HepG2 (cell line): ENCODE measurements at regions not wholly inside any gene's neighbourhood (a gene's known extent, or its start where the extent isn't known, plus 50 kb on each side); places are given as distances from the start of the nearest gene placed in this dataset.

Experiments used
- ATAC-seq: fragments of 200-7000 bp; cut with Tn5 transposase; 3 replicates; pipeline ENCODE4 v1.9.1; 2020; ENCODE audit warnings: mild to moderate bottlenecking, moderate library complexity
- BruUV-seq: library from RNA; stranded (reverse); fragments of 400-500 nt; replicated peaks from 2 replicates; lab custom pipeline; 2021; lab: Mats Ljungman, UMichigan
- CTCF ChIA-PET: fragments of 300-600 bp; formaldehyde crosslinking; extraction: SDS; loops from one replicate; lab custom pipeline; 2021; ENCODE audit warnings: low total read pairs, inconsistent platforms, low intra/inter-chr PET ratio; lab: Yijun Ruan, JAX
- POLR2A ChIA-PET: fragments of 350-600 bp; sonication (Branson Sonifier 250); formaldehyde crosslinking; loops from one replicate; lab custom pipeline; 2020; ENCODE audit warnings: antibody characterized with exemption, inconsistent platforms; lab: Yijun Ruan, JAX
- DNase-seq: peaks from one replicate; pipeline ENCODE4 v3.0.0-alpha.2; 2015; ENCODE audit warnings: low spot score
- FAIRE-seq: peaks from 3 replicates; lab custom pipeline; 2011; peaks lifted over from hg19 to GRCh38; lab: Jason Lieb, UNC
- H2AFZ ChIP-seq: one replicate; pipeline ENCODE4 v1.6.1; 2011; ENCODE audit warnings: low read length, inconsistent platforms
- H3K27ac ChIP-seq: fragments of 300-600 bp; 3 replicates; pipeline ENCODE4 v1.8.0; 2011; ENCODE audit warnings: mixed run types, mild to moderate bottlenecking, mixed read lengths, low read length, inconsistent platforms; ENCODE audit not compliant: insufficient read depth; ENCODE audit errors: extremely low read length
- H3K27me3 ChIP-seq, 2 experiments: fragments of 200-600 bp in 1 of 2; 2 replicates in 1 of 2; 3 replicates in 1 of 2; pipeline versions ENCODE4 v1.6.0 to v1.8.0; 2011; ENCODE audit warnings: low read length in 2 of 2, mild to moderate bottlenecking in 2 of 2, moderate library complexity in 2 of 2, inconsistent platforms in 1 of 2; ENCODE audit not compliant: insufficient read depth in 2 of 2, control insufficient read depth in 1 of 2
- H3K36me3 ChIP-seq, 2 experiments: fragments of 200-600 bp in 1 of 2; replicated peaks in 1 of 2; 2 replicates in 1 of 2; 3 replicates in 1 of 2; pipeline versions ENCODE4 v1.5.1 to v1.8.0; 2011; ENCODE audit warnings: low read length in 2 of 2, inconsistent platforms in 1 of 2; ENCODE audit not compliant: insufficient read depth in 2 of 2, control insufficient read depth in 1 of 2
- H3K4me1 ChIP-seq: 2 replicates; pipeline ENCODE4 v1.5.1; 2012; ENCODE audit warnings: low read length, inconsistent platforms; ENCODE audit not compliant: insufficient read depth
- H3K4me2 ChIP-seq: 2 replicates; pipeline ENCODE4 v1.6.0; 2011; ENCODE audit warnings: low read depth, low read length, inconsistent platforms
- H3K4me3 ChIP-seq, 3 experiments: fragments of 200-600 bp in 1 of 3; sonication (generic), shearing (Covaris generic) in 1 of 3; replicated peaks in 1 of 3; 2 replicates each; pipeline ENCODE4 v1.5.1; 2011 to 2016; ENCODE audit warnings: low read length in 3 of 3, inconsistent platforms in 2 of 3, low read depth in 2 of 3, mild to moderate bottlenecking in 2 of 3, control low read depth in 1 of 3, mixed read lengths in 1 of 3; ENCODE audit not compliant: insufficient read depth in 1 of 3
- H3K79me2 ChIP-seq: one replicate; pipeline ENCODE4 v1.6.1; 2011; ENCODE audit warnings: low read length, inconsistent platforms; ENCODE audit not compliant: insufficient read depth
- H3K9ac ChIP-seq: 2 replicates; pipeline ENCODE4 v1.6.0; 2011; ENCODE audit warnings: mild to moderate bottlenecking, low read depth, low read length, inconsistent platforms; ENCODE audit not compliant: insufficient read depth
- H3K9me3 ChIP-seq: 2 replicates; pipeline ENCODE4 v1.5.1; 2012; ENCODE audit warnings: mild to moderate bottlenecking, low read length
- H4K20me1 ChIP-seq: 2 replicates; pipeline ENCODE4 v1.6.0; 2011; ENCODE audit warnings: inconsistent platforms, mild to moderate bottlenecking, low read length, moderate library complexity; ENCODE audit not compliant: insufficient read depth
- AFF4 ChIP-seq: sonication (generic); formaldehyde crosslinking; IDR thresholded peaks from 2 replicates; pipeline ENCODE4 v1.4.0; 2020; ENCODE audit warnings: missing genetic modification reagents
- ERF ChIP-seq: IDR thresholded peaks from 2 replicates; pipeline ENCODE4 v1.6.1; 2018; ENCODE audit warnings: missing biosample characterization, missing genetic modification reagents
- KDM5B ChIP-seq: sonication (generic); formaldehyde crosslinking; IDR thresholded peaks from 2 replicates; pipeline ENCODE4 v1.4.0; 2020; ENCODE audit warnings: missing genetic modification reagents, mild to moderate bottlenecking, borderline replicate concordance
- MED13 ChIP-seq: sonication (generic); formaldehyde crosslinking; IDR thresholded peaks from 2 replicates; pipeline ENCODE4 v1.5.0; 2020; ENCODE audit warnings: missing genetic modification reagents
- MED8 ChIP-seq: sonication (generic); formaldehyde crosslinking; IDR thresholded peaks from 2 replicates; pipeline ENCODE4 v1.8.1; 2023; ENCODE audit warnings: mild to moderate bottlenecking, missing genetic modification reagents; ENCODE audit not compliant: insufficient replicate concordance
- PCBP2 ChIP-seq: fragments of 200-400 bp; formaldehyde crosslinking; optimal IDR thresholded peaks from 2 replicates; pipeline ENCODE3; 2018; ENCODE audit warnings: low read length, low read depth; ENCODE audit not compliant: poor library complexity, severe bottlenecking
- RAD21 ChIP-seq: fragments of 450-650 bp; formaldehyde crosslinking; IDR thresholded peaks from 2 replicates; pipeline ENCODE4 v1.5.0; 2020; ENCODE audit warnings: mild to moderate bottlenecking
- SPEN ChIP-seq: sonication (generic); formaldehyde crosslinking; IDR thresholded peaks from 2 replicates; pipeline ENCODE4 v1.5.1; 2020; ENCODE audit warnings: low read depth, mild to moderate bottlenecking, missing genetic modification reagents
- ZBTB38 ChIP-seq: sonication (generic); formaldehyde crosslinking; IDR thresholded peaks from 2 replicates; pipeline ENCODE4 v1.5.1; 2020; ENCODE audit warnings: mild to moderate bottlenecking, missing genetic modification reagents
- ZBTB40 ChIP-seq, 2 experiments: fragments of 450-650 bp in 1 of 2; sonication (generic) in 1 of 2; formaldehyde crosslinking in 1 of 2; IDR thresholded peaks; 2 replicates each; pipeline versions ENCODE4 v1.6.1 to v1.8.0; 2016 to 2022; ENCODE audit warnings: antibody characterized with exemption in 1 of 2, mild to moderate bottlenecking in 1 of 2, missing genetic modification reagents in 1 of 2
- ZNF256 ChIP-seq: sonication (generic); formaldehyde crosslinking; conservative IDR thresholded peaks from 2 replicates; pipeline ENCODE4 v1.4.0; 2020; ENCODE audit warnings: missing genetic modification reagents
- WGBS: methylation state at CpG from one replicate; pipeline ENCODE4 v1.1.6; 2017; ENCODE audit warnings: low lambda C conversion rate; 5-methylcytosine and 5-hydroxymethylcytosine counted together
- in situ Hi-C: cut with HindIII; loops from 2 replicates; pipeline ENCODE4 v1.10.0; 2017; ENCODE audit warnings: low pct_unique_long_range_greater_than_20kb; ENCODE audit not compliant: extremely low pct_ligation_motif_present
- intact Hi-C: fragments of 100-400 bp; cut with micrococcal nuclease; formaldehyde crosslinking; loops from one replicate; pipeline ENCODE4 v1.10.0; 2022; ENCODE audit not compliant: unreplicated experiment

GRCh38 chr4:188942606-188943005 lies 803.4 kb downstream of the TRIML1 start:
- Histone ChIP-seq H2AFZ (no peak overlapping the region), H3K79me2 (no peaks in the 10 kb centered on the region), H3K36me3 (no peaks in the 10 kb centered on the region), H3K4me3 (no peak overlapping the region), H4K20me1 (no peaks in the 10 kb centered on the region), H3K4me2 (no peak overlapping the region), H3K27ac (no peak overlapping the region), H3K9me3 (no peaks in the 10 kb centered on the region), H3K27me3 (no peaks in the 10 kb centered on the region; a peak in 1 of 5 replicates), H3K4me1 (no peaks in the 10 kb centered on the region), H3K9ac (no peak overlapping the region)
- 3% methylated on average over 3 of the region's 3 CpGs for WGBS
- ATAC-seq (no peak), FAIRE-seq (no peak), DNase-seq (no peak)
- CTCF ChIA-PET: no interaction called here
- intact Hi-C loops: no loop called here
- POLR2A ChIA-PET: no interaction called here
- BruUV-seq: no TSS peak
- in situ Hi-C loops: no loop called here
- no peak for TF ChIP-seq AFF4 (CRISPR knock-in tag)
- TF ChIP-seq ERF (CRISPR knock-in tag): no peak
- no peak for TF ChIP-seq ZBTB40 (IDR thresholded peaks at IDR 0.05)
- TF ChIP-seq ZBTB40 (CRISPR knock-in tag; IDR thresholded peaks at IDR 0.05): no peak
- no peak for TF ChIP-seq ZBTB38
- no peak for TF ChIP-seq RAD21 (CRISPR knock-in tag)
- no peak for TF ChIP-seq PCBP2
- no peak for TF ChIP-seq SPEN
- no peak for TF ChIP-seq KDM5B
- TF ChIP-seq ZNF256 (CRISPR knock-in tag): no peak
- TF ChIP-seq MED8 (CRISPR knock-in tag): no peak
- no peak for TF ChIP-seq MED13
